ENCODE measurements at regions not wholly inside any gene's neighbourhood (a gene's known extent, or its start where the extent isn't known, plus 50 kb on each side); places are given as distances from the start of the nearest gene placed in this dataset.

DNA sequence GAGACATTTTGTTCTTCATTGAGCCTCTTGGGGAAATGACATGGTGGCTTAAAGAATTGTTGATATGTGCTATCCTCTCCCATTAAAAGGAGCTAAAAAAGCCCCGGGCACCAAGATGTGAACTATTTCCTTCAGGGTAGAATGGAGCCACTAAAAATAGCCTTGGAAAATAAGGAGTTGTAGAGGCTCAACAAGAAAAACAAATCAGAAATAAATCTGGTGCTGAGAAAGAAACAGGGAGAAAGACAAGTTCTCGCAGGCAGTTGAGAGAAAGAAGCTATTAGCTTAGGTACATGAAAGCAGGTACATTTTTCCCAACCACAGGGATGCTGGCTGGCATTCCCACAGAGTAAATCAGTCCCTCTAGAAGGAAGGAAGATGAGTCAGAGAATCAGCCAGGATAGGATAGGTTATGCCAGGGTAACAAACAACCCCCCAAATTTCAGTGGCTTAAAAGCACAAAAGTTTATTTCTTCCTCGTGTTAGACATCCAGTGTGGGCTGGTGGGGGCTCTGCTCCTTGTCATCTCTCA, 134.6 kb upstream of the ADRA1B start:
- no peak for TF ChIP-seq JUND (IDR thresholded peaks at IDR 0.05; ENCODE audit: low read depth)
- no peak for DNase-seq (ENCODE audit: low read depth in 1 of 2, low spot score in 1 of 2)
- in situ Hi-C loops (cut with HindIII; ENCODE audit: low pct_unique_long_range_greater_than_20kb, low sequenced_read_pairs) = no loop called here

DNA sequence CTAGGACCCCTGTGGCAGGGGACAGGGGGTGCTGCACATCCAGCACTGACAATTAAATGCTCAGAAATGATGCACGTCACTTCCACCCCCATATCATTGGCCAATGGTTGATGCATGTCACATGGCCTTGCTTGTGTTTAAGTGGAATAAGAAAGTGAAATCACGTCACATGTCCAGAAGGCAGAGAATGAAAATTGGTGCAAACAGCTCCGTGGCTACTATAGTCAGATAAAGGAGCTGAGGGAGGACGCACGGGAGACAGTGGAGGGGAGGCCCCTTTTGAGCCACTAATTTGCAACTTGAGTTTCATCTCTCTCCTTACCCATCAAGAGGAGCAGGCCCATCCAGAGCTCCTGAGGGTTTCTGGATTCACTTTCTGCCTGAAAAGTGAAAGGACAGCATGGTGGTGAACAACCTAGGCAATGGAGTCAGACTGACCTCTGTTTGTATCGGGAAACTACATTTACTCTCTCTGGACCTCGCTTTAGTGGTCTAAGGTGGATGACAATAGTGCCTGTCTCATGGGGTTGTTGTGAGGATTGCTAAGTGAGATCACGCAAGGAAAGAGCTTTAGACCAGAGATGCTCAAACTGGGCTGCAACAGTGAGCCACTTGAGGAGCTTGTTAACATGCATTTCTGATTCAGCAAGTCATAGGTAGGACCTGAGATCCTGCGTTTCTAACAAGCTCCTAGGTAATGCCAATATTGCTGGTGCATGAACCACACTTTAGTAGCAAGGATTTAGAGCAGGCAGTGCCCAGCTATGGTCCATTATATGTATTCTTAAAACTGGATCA, 133.9 kb upstream of the ADRA1B start:
- in situ Hi-C loops (cut with HindIII; ENCODE audit: low pct_unique_long_range_greater_than_20kb, low sequenced_read_pairs) = no loop called here

DNA sequence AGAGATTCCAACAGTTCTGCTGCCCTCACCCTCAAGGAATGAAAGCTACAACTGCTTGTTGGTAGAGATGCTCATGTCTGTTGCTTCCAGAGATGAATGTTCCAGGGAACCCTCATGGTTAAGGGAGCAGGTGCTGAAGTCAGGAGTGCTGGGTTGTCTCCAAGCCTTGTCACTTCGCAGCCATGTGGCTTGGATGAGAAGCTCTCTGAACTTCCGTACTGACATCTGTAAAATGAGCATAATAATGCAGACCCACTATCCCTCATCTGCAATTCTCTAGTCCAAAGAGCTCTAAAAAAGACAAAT, 133.3 kb upstream of the ADRA1B start:
- DNase-seq (ENCODE audit: low read depth in 1 of 2, low spot score in 1 of 2) = no peak
- in situ Hi-C loops (cut with HindIII; ENCODE audit: low pct_unique_long_range_greater_than_20kb, low sequenced_read_pairs) = no loop called here
- no peak for TF ChIP-seq JUND (IDR thresholded peaks at IDR 0.05; ENCODE audit: low read depth)

More for the DNA sequence above, 133.9 kb upstream of the ADRA1B start:
- no peak for TF ChIP-seq JUND (IDR thresholded peaks at IDR 0.05; ENCODE audit: low read depth)
- no peak for DNase-seq (ENCODE audit: low read depth in 1 of 2, low spot score in 1 of 2)

DNA sequence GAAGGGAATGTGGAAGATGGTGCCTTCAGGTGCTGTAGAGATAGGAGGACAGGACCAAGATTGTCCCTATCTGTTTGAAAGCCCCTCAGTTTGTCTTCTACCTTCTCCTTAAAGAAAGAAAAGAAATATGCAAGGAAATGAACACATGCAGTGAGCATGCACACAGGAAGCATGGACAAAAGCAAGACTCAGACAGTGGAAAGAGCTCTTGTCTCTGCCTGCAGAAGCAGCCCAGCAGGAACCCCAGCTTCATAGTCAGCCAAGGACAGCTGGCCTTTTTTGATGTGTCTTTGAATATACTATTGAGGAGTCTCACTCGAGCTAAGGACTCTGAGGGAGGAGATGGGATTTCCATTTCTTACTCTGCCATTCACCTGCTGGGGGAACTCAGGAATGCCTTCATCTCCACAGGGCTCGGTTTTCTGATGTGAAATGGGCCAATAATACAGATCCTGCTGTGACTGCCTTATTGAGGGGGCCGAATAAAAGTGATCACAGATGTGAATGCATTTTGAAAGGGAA, 132.5 kb upstream of the ADRA1B start:
- no peak for DNase-seq (ENCODE audit: low read depth in 1 of 2, low spot score in 1 of 2)
- no peak for TF ChIP-seq JUND (IDR thresholded peaks at IDR 0.05; ENCODE audit: low read depth)
- in situ Hi-C loops (cut with HindIII; ENCODE audit: low pct_unique_long_range_greater_than_20kb, low sequenced_read_pairs) = no loop called here

DNA sequence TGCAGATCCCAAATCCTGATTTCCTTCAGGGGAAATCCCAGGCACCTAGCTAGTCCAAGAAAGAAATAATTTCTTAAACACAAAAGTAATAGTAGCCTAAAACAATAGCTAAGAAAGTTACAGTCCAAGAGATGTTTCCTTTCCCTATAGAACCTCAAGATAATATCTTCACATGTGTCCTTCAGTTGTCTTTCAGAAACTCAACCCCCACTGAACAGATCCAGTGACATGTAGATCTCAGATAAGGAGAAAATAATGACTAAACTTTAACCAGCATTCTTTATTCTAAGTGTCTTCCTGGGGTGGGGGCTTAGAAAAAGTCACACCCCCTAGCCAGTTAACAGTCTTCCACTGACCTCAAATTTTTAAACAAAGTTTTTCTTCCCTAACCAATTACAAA, 131.3 kb upstream of the ADRA1B start:
- TF ChIP-seq JUND (IDR thresholded peaks at IDR 0.05; ENCODE audit: low read depth) = no peak
- in situ Hi-C loops (cut with HindIII; ENCODE audit: low pct_unique_long_range_greater_than_20kb, low sequenced_read_pairs) = no loop called here
- no peak for DNase-seq (ENCODE audit: low read depth in 1 of 2, low spot score in 1 of 2)

DNA sequence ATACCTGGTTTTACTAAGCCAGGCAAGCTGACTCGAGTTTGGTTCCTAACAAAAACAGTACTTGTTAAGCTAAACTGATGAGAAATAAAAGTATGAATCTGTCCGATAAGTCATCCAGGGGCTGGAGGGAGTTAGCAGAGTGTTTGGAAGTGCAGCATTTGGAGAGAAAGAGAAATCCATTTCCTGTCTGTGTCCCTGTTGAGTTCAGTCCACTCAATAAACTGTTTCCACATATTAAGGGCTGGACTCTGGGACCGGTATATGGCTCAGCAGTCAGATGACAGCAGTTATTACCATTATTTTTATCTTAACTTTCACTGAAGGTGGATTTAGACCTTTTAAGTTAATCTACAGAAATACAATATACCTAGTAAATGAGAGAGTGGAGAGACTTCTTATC, 130.6 kb upstream of the ADRA1B start:
- in situ Hi-C loops (cut with HindIII; ENCODE audit: low pct_unique_long_range_greater_than_20kb, low sequenced_read_pairs) = no loop called here

DNA sequence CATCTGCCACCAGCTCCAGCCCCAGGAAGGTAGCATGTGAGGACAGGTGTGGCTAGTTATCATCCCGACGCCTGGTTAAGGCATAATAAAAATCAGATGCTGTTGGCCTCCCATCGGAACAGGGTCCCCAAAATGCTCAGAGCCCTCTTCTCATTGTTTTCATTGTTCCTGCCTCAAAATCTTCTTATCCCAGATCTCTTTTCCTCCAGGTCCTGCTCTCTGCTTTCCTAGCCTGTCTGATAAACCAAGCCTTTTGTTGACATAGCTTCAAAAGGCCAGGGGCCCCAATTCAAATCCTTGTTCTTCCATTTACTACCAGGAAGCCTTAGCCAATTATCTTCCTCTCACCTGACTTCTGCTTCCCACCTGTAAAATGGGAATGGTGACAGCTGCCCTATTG, 130.1 kb upstream of the ADRA1B start:
- DNase-seq (ENCODE audit: low read depth in 1 of 2, low spot score in 1 of 2) = no peak
- no peak for TF ChIP-seq JUND (IDR thresholded peaks at IDR 0.05; ENCODE audit: low read depth)
- in situ Hi-C loops (cut with HindIII; ENCODE audit: low pct_unique_long_range_greater_than_20kb, low sequenced_read_pairs) = no loop called here

More for the DNA sequence above, 130.6 kb upstream of the ADRA1B start:
- no peak for DNase-seq (ENCODE audit: low read depth in 1 of 2, low spot score in 1 of 2)
- no peak for TF ChIP-seq JUND (IDR thresholded peaks at IDR 0.05; ENCODE audit: low read depth)

DNA sequence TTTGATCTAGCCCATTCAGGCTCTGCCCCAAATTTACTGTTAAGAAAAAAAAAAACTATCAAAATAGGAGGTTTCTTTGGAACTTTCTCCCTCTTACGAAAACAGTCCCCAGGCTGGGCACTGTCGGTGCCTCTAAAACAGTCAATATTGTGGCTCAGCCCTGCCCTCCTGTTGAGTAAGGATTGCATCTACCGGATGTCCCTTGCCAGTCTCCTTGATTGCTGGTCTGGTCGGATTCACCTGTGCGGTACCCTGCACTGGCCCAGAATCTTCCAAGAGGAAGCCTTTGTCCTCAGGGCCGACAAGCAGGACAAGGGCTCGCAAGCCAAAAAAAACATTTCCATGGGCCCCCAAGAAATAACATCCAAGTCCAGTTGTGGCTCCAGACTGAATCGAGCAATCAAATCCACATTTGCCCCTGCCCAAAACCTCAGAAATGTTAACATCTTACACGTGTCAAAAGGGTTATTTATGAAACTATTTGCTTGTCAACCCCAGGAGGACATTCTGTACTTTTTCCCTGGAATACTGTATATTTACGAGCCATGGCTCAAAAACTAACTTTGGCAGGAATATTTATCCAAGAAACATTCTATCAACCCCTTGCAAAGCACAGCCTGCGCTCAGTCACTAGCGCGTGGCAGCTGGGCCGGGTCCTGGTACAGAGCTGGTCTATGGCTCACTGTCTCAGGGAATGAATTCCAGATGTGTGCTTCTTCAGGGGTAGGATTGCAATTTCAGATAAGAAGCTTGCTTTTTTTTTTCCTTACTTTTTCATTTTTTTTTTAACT, 129.2 kb upstream of the ADRA1B start:
- no peak for TF ChIP-seq JUND (IDR thresholded peaks at IDR 0.05; ENCODE audit: low read depth)
- in situ Hi-C loops (cut with HindIII; ENCODE audit: low pct_unique_long_range_greater_than_20kb, low sequenced_read_pairs) = no loop called here
- no peak for DNase-seq (ENCODE audit: low read depth in 1 of 2, low spot score in 1 of 2)

DNA sequence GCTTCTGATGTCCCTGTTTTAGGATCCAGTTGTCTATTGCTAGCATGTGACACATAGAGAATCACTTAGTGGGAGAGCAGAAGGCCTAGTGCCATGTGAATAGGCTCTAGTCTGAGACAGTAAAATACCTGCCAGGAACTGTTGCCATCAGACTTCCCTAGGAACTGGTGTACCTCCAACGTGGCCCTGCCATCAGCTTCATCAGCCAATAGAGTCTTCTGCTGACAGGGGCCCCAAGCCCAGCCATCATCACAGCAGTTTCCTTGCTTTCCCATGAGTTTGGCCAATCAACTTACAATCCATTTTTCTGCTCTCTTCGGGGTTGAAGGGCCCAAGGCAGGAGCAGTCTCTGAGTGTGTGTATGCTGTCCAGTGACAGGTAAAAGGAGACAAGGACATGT, 128.4 kb upstream of the ADRA1B start:
- in situ Hi-C loops (cut with HindIII; ENCODE audit: low pct_unique_long_range_greater_than_20kb, low sequenced_read_pairs) = no loop called here
- DNase-seq (ENCODE audit: low read depth in 1 of 2, low spot score in 1 of 2) = no peak
- TF ChIP-seq JUND (IDR thresholded peaks at IDR 0.05; ENCODE audit: low read depth) = no peak

DNA sequence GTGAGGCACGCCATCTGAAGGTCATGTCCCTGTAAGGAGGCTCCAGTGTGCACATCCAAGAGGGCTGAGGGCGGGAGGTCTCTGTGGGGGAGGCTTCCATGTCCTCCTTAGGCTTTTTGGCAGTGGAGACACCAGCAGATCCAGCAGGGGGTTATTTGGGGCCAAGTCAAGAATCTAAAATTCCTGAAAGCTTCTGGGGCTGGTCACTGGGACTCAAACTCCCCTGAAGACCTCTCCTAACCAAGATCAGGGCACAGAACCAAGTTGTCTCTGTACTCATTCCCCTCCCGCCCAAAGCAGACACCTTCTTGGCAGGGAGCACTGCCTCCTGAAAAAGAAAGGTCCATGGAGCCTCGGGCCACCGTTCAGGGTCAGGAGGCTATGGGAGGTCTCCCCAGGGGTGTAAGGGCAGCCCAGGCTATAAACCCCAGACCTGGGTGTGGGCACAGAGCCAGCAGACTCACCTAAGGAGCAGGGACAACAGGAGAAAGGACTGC, 127.4 kb upstream of the ADRA1B start:
- in situ Hi-C loops (cut with HindIII; ENCODE audit: low pct_unique_long_range_greater_than_20kb, low sequenced_read_pairs) = no loop called here
- no peak for TF ChIP-seq JUND (IDR thresholded peaks at IDR 0.05; ENCODE audit: low read depth)
- no peak for DNase-seq (ENCODE audit: low read depth in 1 of 2, low spot score in 1 of 2)

DNA sequence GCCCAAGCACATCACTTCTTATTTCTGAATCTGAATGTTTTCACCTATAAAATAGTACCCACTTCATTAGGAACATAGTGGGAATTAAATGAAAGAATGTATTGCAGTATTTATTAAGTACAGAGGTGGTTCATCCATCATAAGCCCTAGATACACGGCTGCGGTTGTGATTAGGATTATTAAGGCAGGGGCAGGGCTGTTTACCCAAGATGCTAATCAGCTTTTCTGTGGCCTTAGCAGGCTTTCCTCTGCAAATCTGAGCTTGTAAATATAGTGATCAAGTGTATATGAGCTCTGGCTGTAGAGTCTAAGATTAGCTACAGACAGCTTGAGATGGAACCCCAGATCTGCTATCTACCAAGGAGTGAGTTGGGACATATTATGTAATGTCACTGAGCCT, 124.1 kb upstream of the ADRA1B start:
- no peak for TF ChIP-seq JUND (IDR thresholded peaks at IDR 0.05; ENCODE audit: low read depth)
- in situ Hi-C loops (cut with HindIII; ENCODE audit: low pct_unique_long_range_greater_than_20kb, low sequenced_read_pairs) = no loop called here

DNA sequence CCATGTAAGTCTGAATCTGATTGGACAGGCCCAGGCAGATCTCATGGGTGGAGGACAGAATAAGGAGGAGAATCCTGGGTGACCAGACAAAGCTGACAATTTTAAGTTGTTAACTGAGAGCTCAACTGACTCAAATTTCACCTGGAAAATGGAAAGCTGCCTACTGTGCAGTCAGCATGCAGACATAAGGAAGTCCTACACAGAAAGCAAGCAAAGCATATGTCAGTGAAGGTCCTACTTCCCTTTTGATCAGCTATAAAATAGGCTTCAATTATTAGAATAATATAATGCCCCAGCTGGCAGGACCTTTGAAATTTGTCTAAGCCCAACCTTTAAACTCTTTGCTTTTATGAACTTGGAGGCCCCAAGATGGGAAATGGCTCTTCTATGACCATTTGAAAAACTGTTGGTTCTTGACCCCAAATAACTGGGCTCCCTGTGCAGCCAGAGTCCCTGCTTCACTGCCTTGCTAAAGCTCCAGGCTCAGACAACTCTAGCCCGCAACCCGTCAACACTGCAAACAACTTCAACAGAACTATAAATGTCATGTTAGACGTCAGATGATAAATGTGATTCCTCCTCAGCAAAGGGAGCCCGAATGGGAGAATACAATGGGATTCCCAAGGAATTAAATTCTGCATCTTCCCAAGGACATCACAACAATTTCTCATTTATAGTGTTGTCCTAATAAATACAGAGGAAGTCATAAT, 118.9 kb upstream of the ADRA1B start:
- DNase-seq (ENCODE audit: low read depth in 1 of 2, low spot score in 1 of 2) = no peak
- in situ Hi-C loops (cut with HindIII; ENCODE audit: low pct_unique_long_range_greater_than_20kb, low sequenced_read_pairs) = no loop called here
- TF ChIP-seq JUND (IDR thresholded peaks at IDR 0.05; ENCODE audit: low read depth) = no peak

More for the DNA sequence above, 124.1 kb upstream of the ADRA1B start:
- DNase-seq (ENCODE audit: low read depth in 1 of 2, low spot score in 1 of 2) = no peak
